K562 (cell line): ENCODE measurements at regions not wholly inside any gene's neighbourhood (a gene's known extent, or its start where the extent isn't known, plus 50 kb on each side); places are given as distances from the start of the nearest gene placed in this dataset.

Experiments
- ATF1 ChIP-seq, 2 experiments: fragments of 450-650 bp in 1 of 2; IDR thresholded peaks; 2 replicates each; pipeline ENCODE4 v1.6.1; 2016; ENCODE audit warnings: missing compliant biosample characterization in 1 of 2, missing genetic modification characterization in 1 of 2
- EZH2 ChIP-seq: IDR thresholded peaks from 2 replicates; pipeline ENCODE4 v1.6.1; 2012; ENCODE audit warnings: low read depth, mild to moderate bottlenecking, inconsistent platforms, low read length, borderline replicate concordance
- PRMT5 ChIP-seq: sonication (generic); formaldehyde crosslinking; IDR thresholded peaks from 2 replicates; pipeline ENCODE4 v1.5.0; 2020; ENCODE audit warnings: missing genetic modification reagents
- SRF ChIP-seq, 2 experiments: fragments of 250-450, 450-650 bp in 1 of 2; sonication (Bioruptor Pico) in 1 of 2; sonication (generic) in 1 of 2; formaldehyde crosslinking; IDR thresholded peaks; 2 replicates each; pipeline versions ENCODE4 v1.5.0 to v1.5.1; 2020 to 2022; ENCODE audit warnings: mild to moderate bottlenecking in 1 of 2, missing genetic modification reagents in 1 of 2
- USF2 ChIP-seq: sonication (generic); formaldehyde crosslinking; IDR thresholded peaks from 2 replicates; pipeline ENCODE4 v1.5.0; 2020; ENCODE audit warnings: missing genetic modification reagents

- TF ChIP-seq SRF (CRISPR knock-in tag; IDR thresholded peaks at IDR 0.05) (no peak), ATF1 (CRISPR knock-in tag; IDR thresholded peaks at IDR 0.05) (no peak), ATF1 (tag; IDR thresholded peaks at IDR 0.05) (no peak), PRMT5 (no peak), EZH2 (no peak), USF2 (CRISPR knock-in tag) (no peak)
Measured at GRCh38 chr16:86805188-86805587, 226.8 kb downstream of the FOXL1 start.
